Panc1 (cell line): ENCODE measurements at regions not wholly inside any gene's neighbourhood (a gene's known extent, or its start where the extent isn't known, plus 50 kb on each side); places are given as distances from the start of the nearest gene placed in this dataset.

Source experiments
- ATAC-seq: fragments of 200-7000 bp; cut with Tn5 transposase; 2 replicates; pipeline ENCODE4 v1.9.1; 2020; ENCODE audit warnings: mild to moderate bottlenecking, moderate library complexity
- BruUV-seq: library from RNA; stranded (reverse); fragments of 400-500 nt; replicated peaks from 2 replicates; lab custom pipeline; 2021; lab: Mats Ljungman, UMichigan
- CTCF ChIA-PET: fragments of 300-600 bp; sonication (Branson Sonifier 250); formaldehyde crosslinking; loops from one replicate; lab custom pipeline; 2022; ENCODE audit warnings: antibody characterized with exemption; lab: Charles Lee
- POLR2A ChIA-PET: fragments of 300-600 bp; sonication (Branson Sonifier 250); formaldehyde crosslinking; loops from one replicate; lab custom pipeline; 2022; ENCODE audit warnings: antibody characterized with exemption; lab: Charles Lee
- DNase-seq: peaks from one replicate; pipeline ENCODE4 v3.0.0-alpha.2; 2010; ENCODE audit warnings: low read depth, low spot score
- H3K27ac ChIP-seq: 2 replicates; pipeline ENCODE4 v1.5.1; 2011; ENCODE audit warnings: mild to moderate bottlenecking, low read length, inconsistent platforms
- H3K27me3 ChIP-seq: fragments of 200-500 bp; sonication (Bioruptor generic); 2 replicates; pipeline ENCODE4 v1.6.0; 2014; ENCODE audit warnings: low read length, inconsistent platforms; ENCODE audit not compliant: control insufficient read depth, insufficient read depth
- H3K36me3 ChIP-seq: fragments of 200-500 bp; sonication (Bioruptor generic); 2 replicates; pipeline ENCODE4 v1.5.1; 2014; ENCODE audit warnings: inconsistent platforms, mild to moderate bottlenecking, low read length, moderate library complexity; ENCODE audit not compliant: control insufficient read depth, insufficient read depth
- H3K4me1 ChIP-seq: 2 replicates; pipeline ENCODE4 v1.5.1; 2011; ENCODE audit warnings: inconsistent platforms, mild to moderate bottlenecking, low read length, moderate library complexity; ENCODE audit not compliant: control insufficient read depth, insufficient read depth
- H3K4me3 ChIP-seq, 2 experiments: 2 replicates each; pipeline ENCODE4 v1.5.1; 2011 to 2012; ENCODE audit warnings: low read depth in 2 of 2, low read length in 2 of 2, mild to moderate bottlenecking in 2 of 2, inconsistent platforms in 1 of 2, moderate library complexity in 1 of 2
- H3K9me3 ChIP-seq: fragments of 200-500 bp; sonication (Bioruptor generic); 2 replicates; pipeline ENCODE4 v1.5.1; 2014; ENCODE audit warnings: low read depth, mild to moderate bottlenecking, inconsistent platforms, low read length, moderate library complexity; ENCODE audit not compliant: control insufficient read depth, insufficient read depth
- POLR2AphosphoS5 ChIP-seq: IDR thresholded peaks from 2 replicates; pipeline ENCODE4 v1.6.1; 2012; ENCODE audit warnings: mild to moderate bottlenecking, low read depth, low read length, moderate library complexity
- SIN3A ChIP-seq: IDR thresholded peaks from 2 replicates; pipeline ENCODE4 v1.6.1; 2012; ENCODE audit warnings: low read depth, mild to moderate bottlenecking, low read length, moderate library complexity, borderline replicate concordance; ENCODE audit not compliant: insufficient read depth
- TCF7L2 ChIP-seq: IDR thresholded peaks from 2 replicates; pipeline ENCODE4 v1.6.1; 2011; ENCODE audit warnings: mild to moderate bottlenecking, low read depth, low read length, inconsistent platforms
- in situ Hi-C: cut with HindIII; loops from 2 replicates; pipeline ENCODE4 v1.10.0; 2016; ENCODE audit warnings: low sequenced_read_pairs, low pct_unique_long_range_greater_than_20kb
- intact Hi-C: fragments of 100-400 bp; cut with micrococcal nuclease; formaldehyde crosslinking; loops from one replicate; pipeline ENCODE4 v1.10.0; 2022; ENCODE audit not compliant: unreplicated experiment
- TF ChIP-seq, protein P1 (sequence below): fragments of 450-650 bp; IDR thresholded peaks from 2 replicates; pipeline ENCODE4 v1.5.1; 2017; ENCODE audit warnings: mild to moderate bottlenecking
- TF ChIP-seq, protein P2 (sequence below), 2 experiments: IDR thresholded peaks; 2 replicates each; pipeline ENCODE4 v1.6.1; 2011 to 2012; ENCODE audit warnings: low read depth in 2 of 2, control low read depth in 1 of 2, low read length in 1 of 2, mild to moderate bottlenecking in 1 of 2, moderate library complexity in 1 of 2; ENCODE audit not compliant: insufficient read depth in 1 of 2

DNA sequence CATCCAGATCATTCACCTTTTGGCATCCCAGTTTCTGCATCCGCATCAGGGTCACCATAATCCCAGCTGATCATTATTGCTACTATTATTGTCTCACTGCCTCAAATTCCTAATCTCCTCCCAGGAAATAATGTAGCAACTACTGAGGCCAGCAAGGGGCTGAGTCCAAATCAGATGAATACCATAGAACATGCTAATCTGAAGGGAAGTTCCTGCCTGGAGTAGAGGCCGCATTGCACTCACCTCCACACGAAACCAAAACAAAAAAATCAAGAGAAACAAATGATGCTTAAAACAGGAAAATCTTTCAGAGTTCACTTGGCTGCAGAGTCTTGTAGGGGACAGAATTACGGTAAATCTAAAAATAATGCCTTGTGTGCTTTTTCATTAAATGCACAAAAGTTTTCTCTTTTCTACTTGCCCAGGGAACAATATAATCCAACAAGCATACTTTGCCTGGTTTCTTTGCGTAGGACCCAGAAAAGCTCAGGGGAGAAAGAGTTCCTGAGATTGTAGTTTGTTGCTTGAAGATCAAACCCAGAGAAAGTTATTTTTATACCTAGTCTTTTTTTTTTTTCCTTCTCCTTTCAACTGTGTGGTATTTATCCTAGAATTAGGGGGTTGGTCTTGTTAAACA lies 87.7 kb upstream of the KLF4 start:
- BruUV-seq, result no TSS peak
- DNase-seq, result no peak
- intact Hi-C loops (loop anchor here (10.0 kb wide), 1 partner anchor 1998 kb away; no protein-coding TSS in a partner anchor), in situ Hi-C loops (no loop called here)
- no peak for ATAC-seq
- TF ChIP-seq, protein P1, sequence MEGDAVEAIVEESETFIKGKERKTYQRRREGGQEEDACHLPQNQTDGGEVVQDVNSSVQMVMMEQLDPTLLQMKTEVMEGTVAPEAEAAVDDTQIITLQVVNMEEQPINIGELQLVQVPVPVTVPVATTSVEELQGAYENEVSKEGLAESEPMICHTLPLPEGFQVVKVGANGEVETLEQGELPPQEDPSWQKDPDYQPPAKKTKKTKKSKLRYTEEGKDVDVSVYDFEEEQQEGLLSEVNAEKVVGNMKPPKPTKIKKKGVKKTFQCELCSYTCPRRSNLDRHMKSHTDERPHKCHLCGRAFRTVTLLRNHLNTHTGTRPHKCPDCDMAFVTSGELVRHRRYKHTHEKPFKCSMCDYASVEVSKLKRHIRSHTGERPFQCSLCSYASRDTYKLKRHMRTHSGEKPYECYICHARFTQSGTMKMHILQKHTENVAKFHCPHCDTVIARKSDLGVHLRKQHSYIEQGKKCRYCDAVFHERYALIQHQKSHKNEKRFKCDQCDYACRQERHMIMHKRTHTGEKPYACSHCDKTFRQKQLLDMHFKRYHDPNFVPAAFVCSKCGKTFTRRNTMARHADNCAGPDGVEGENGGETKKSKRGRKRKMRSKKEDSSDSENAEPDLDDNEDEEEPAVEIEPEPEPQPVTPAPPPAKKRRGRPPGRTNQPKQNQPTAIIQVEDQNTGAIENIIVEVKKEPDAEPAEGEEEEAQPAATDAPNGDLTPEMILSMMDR, result no peak
- TF ChIP-seq SIN3A (no peak), POLR2AphosphoS5 (no peak), TCF7L2 (no peak)
- TF ChIP-seq, protein P2, sequence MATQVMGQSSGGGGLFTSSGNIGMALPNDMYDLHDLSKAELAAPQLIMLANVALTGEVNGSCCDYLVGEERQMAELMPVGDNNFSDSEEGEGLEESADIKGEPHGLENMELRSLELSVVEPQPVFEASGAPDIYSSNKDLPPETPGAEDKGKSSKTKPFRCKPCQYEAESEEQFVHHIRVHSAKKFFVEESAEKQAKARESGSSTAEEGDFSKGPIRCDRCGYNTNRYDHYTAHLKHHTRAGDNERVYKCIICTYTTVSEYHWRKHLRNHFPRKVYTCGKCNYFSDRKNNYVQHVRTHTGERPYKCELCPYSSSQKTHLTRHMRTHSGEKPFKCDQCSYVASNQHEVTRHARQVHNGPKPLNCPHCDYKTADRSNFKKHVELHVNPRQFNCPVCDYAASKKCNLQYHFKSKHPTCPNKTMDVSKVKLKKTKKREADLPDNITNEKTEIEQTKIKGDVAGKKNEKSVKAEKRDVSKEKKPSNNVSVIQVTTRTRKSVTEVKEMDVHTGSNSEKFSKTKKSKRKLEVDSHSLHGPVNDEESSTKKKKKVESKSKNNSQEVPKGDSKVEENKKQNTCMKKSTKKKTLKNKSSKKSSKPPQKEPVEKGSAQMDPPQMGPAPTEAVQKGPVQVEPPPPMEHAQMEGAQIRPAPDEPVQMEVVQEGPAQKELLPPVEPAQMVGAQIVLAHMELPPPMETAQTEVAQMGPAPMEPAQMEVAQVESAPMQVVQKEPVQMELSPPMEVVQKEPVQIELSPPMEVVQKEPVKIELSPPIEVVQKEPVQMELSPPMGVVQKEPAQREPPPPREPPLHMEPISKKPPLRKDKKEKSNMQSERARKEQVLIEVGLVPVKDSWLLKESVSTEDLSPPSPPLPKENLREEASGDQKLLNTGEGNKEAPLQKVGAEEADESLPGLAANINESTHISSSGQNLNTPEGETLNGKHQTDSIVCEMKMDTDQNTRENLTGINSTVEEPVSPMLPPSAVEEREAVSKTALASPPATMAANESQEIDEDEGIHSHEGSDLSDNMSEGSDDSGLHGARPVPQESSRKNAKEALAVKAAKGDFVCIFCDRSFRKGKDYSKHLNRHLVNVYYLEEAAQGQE (IDR thresholded peaks at IDR 0.05; ENCODE audit: insufficient read depth in 1 of 2, low read depth in 2 of 2, low read length in 1 of 2), result no peak
- Histone ChIP-seq H3K36me3 (no peaks in the 10 kb centered on the region), H3K4me1 (no peaks in the 10 kb centered on the region), H3K4me3 (no peak overlapping the region), H3K9me3 (no peaks in the 10 kb centered on the region), H3K27ac (no peak overlapping the region), H3K27me3 (no peaks in the 10 kb centered on the region)
- ChIA-PET CTCF (no interaction called here), POLR2A (interaction anchor here (0.7 kb wide), 1 partner anchor 45 kb away, joined by 13 read pairs; no protein-coding TSS in a partner anchor)

DNA sequence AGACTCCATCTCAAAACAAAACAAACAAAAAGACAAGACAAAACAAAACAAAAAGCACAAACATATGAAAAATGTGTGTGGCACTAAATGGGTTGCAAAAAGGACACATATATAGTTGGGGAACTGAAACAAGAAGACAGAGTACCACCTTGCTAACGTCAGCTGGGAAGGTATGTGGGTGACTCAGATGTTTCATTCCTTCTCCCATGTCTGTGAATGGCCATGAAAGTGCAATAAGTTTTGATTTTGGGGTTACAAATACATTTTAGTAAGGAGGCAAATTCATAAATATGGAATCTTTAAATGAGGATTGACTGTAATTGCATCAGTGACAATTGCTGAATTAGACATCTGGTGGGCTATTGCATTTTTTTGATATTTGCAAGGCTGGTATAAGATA lies 81.6 kb upstream of the KLF4 start:
- CTCF ChIA-PET, result no interaction called here
- no peaks in the 10 kb centered on the region for H3K36me3 ChIP-seq
- DNase-seq (no peak), ATAC-seq (no peak)
- H3K27ac ChIP-seq, result no peak overlapping the region
- in situ Hi-C loops (no loop called here), intact Hi-C loops (loop anchor here (10.0 kb wide), 1 partner anchor 2004 kb away; no protein-coding TSS in a partner anchor)
- POLR2A ChIA-PET, result no interaction called here
- no peaks in the 10 kb centered on the region for H3K4me1 ChIP-seq
- TF ChIP-seq, protein P2 (IDR thresholded peaks at IDR 0.05; ENCODE audit: insufficient read depth in 1 of 2, low read depth in 2 of 2, low read length in 1 of 2), result no peak
- no peak for TF ChIP-seq POLR2AphosphoS5
- BruUV-seq, result no TSS peak
- no peak overlapping the region for H3K4me3 ChIP-seq
- H3K27me3 ChIP-seq, result no peaks in the 10 kb centered on the region
- H3K9me3 ChIP-seq, result no peaks in the 10 kb centered on the region
